Activated naive CD4-positive, alpha-beta T cell treated with anti-CD3 and anti-CD28 coated beads for 36 hours (primary cell): ENCODE measurements at regions not wholly inside any gene's neighbourhood (a gene's known extent, or its start where the extent isn't known, plus 50 kb on each side); places are given as distances from the start of the nearest gene placed in this dataset.

Experiments used
- CTCF ChIA-PET: fragments of 350-600 bp; sonication (Branson Sonifier 250); formaldehyde crosslinking; loops from one replicate; lab custom pipeline; 2021; ENCODE audit warnings: antibody characterized with exemption; lab: Charles Lee
- DNase-seq: peaks from one replicate; pipeline ENCODE4 v3.0.0-alpha.2; 2020
- H3K27ac Mint-ChIP-seq: one replicate; pipeline ENCODE4 v1.8.0; 2021; ENCODE audit warnings: mild to moderate bottlenecking, mixed read lengths
- H3K27me3 Mint-ChIP-seq: one replicate; pipeline ENCODE4 v1.8.0; 2021; ENCODE audit warnings: low read depth, mixed read lengths
- H3K36me3 Mint-ChIP-seq: one replicate; pipeline ENCODE4 v1.8.0; 2021; ENCODE audit warnings: low read depth, mixed read lengths
- H3K4me1 Mint-ChIP-seq: one replicate; pipeline ENCODE4 v1.8.0; 2021; ENCODE audit warnings: low read depth, mixed read lengths
- H3K4me3 Mint-ChIP-seq: one replicate; pipeline ENCODE4 v1.8.0; 2021; ENCODE audit warnings: mild to moderate bottlenecking, moderate library complexity, mixed read lengths
- H3K9me3 Mint-ChIP-seq: one replicate; pipeline ENCODE4 v1.8.0; 2021; ENCODE audit warnings: mixed read lengths
- intact Hi-C: fragments of 100-400 bp; cut with micrococcal nuclease; formaldehyde crosslinking; loops from one replicate; pipeline ENCODE4 v1.15.1; 2023

GRCh38 chr4:163273922-163274321, 58.5 kb downstream of the NPY1R start:
- CTCF ChIA-PET = no interaction called here
- H3K36me3 Mint-ChIP-seq = no peaks in the 10 kb centered on the region
- no peak overlapping the region for H3K4me3 Mint-ChIP-seq
- H3K27me3 Mint-ChIP-seq = peaks cover 3% of the 10 kb centered on the region
- no peaks in the 10 kb centered on the region for H3K9me3 Mint-ChIP-seq
- intact Hi-C loops = no loop called here
- H3K4me1 Mint-ChIP-seq = no peaks in the 10 kb centered on the region
- no peak overlapping the region for H3K27ac Mint-ChIP-seq
- DNase-seq = no peak

- intact Hi-C loops = no loop called here
- H3K4me1 Mint-ChIP-seq = no peaks in the 10 kb centered on the region
- no peaks in the 10 kb centered on the region for H3K9me3 Mint-ChIP-seq
- peaks cover 3% of the 10 kb centered on the region for H3K27me3 Mint-ChIP-seq
- H3K27ac Mint-ChIP-seq = no peak overlapping the region
- no peaks in the 10 kb centered on the region for H3K36me3 Mint-ChIP-seq
- CTCF ChIA-PET = no interaction called here
- no peak for DNase-seq
- no peak overlapping the region for H3K4me3 Mint-ChIP-seq
Measured at GRCh38 chr4:163273203-163273602, 59.2 kb downstream of the NPY1R start.

GRCh38 chr4:163271555-163272127, 60.8 kb downstream of the NPY1R start:
- Mint-ChIP-seq H3K4me1 (no peaks in the 10 kb centered on the region), H3K4me3 (no peak overlapping the region), H3K36me3 (no peaks in the 10 kb centered on the region), H3K27ac (no peak overlapping the region), H3K27me3 (peaks cover 3% of the 10 kb centered on the region), H3K9me3 (no peaks in the 10 kb centered on the region)
- DNase-seq = no peak
- CTCF ChIA-PET = no interaction called here
- intact Hi-C loops = no loop called here

GRCh38 chr4:163269869-163270268, 62.5 kb downstream of the NPY1R start:
- Mint-ChIP-seq H3K27ac (no peak overlapping the region), H3K27me3 (peaks cover 3% of the 10 kb centered on the region)

GRCh38 chr4:163269166-163269565, 63.2 kb downstream of the NPY1R start:
- Mint-ChIP-seq H3K27me3 (peaks cover 3% of the 10 kb centered on the region), H3K4me3 (no peak overlapping the region), H3K9me3 (no peaks in the 10 kb centered on the region), H3K27ac (no peak overlapping the region), H3K36me3 (no peaks in the 10 kb centered on the region), H3K4me1 (no peaks in the 10 kb centered on the region)
- intact Hi-C loops = no loop called here
- CTCF ChIA-PET = no interaction called here
- no peak for DNase-seq

More at GRCh38 chr4:163269869-163270268, 62.5 kb downstream of the NPY1R start:
- CTCF ChIA-PET = interaction anchor here (1.1 kb wide), 1 partner anchor 10 kb away, joined by 3 read pairs; no protein-coding TSS in a partner anchor
- H3K4me1 Mint-ChIP-seq = no peaks in the 10 kb centered on the region
- H3K9me3 Mint-ChIP-seq = no peaks in the 10 kb centered on the region
- intact Hi-C loops = no loop called here
- DNase-seq = no peak
- no peak overlapping the region for H3K4me3 Mint-ChIP-seq
- no peaks in the 10 kb centered on the region for H3K36me3 Mint-ChIP-seq

GRCh38 chr4:163264934-163265333, 67.5 kb downstream of the NPY1R start:
- Mint-ChIP-seq H3K36me3 (no peaks in the 10 kb centered on the region), H3K9me3 (no peaks in the 10 kb centered on the region), H3K27ac (no peak overlapping the region), H3K4me3 (no peak overlapping the region), H3K27me3 (peaks cover 6% of the 10 kb centered on the region), H3K4me1 (no peaks in the 10 kb centered on the region)
- CTCF ChIA-PET = no interaction called here
- no peak for DNase-seq
- intact Hi-C loops = no loop called here

GRCh38 chr4:163263606-163264005, 68.8 kb downstream of the NPY1R start:
- DNase-seq = no peak
- Mint-ChIP-seq H3K36me3 (no peaks in the 10 kb centered on the region), H3K27ac (no peak overlapping the region), H3K4me1 (no peaks in the 10 kb centered on the region), H3K4me3 (no peak overlapping the region), H3K27me3 (peaks cover 5% of the 10 kb centered on the region), H3K9me3 (no peaks in the 10 kb centered on the region)
- intact Hi-C loops = no loop called here
- CTCF ChIA-PET = no interaction called here

- Mint-ChIP-seq H3K27me3 (peaks cover 9% of the 10 kb centered on the region), H3K4me3 (no peak overlapping the region), H3K4me1 (no peaks in the 10 kb centered on the region), H3K27ac (no peak overlapping the region), H3K36me3 (no peaks in the 10 kb centered on the region), H3K9me3 (no peaks in the 10 kb centered on the region)
- no peak for DNase-seq
- intact Hi-C loops = no loop called here
- CTCF ChIA-PET = no interaction called here
Measured at GRCh38 chr4:163256680-163257343, 75.6 kb downstream of the NPY1R start.

GRCh38 chr4:163251204-163251603, 81.2 kb downstream of the NPY1R start:
- Mint-ChIP-seq H3K4me3 (no peak overlapping the region), H3K36me3 (no peaks in the 10 kb centered on the region), H3K27me3 (peaks cover 10% of the 10 kb centered on the region), H3K4me1 (no peaks in the 10 kb centered on the region), H3K27ac (no peak overlapping the region), H3K9me3 (peaks cover 2% of the 10 kb centered on the region)
- intact Hi-C loops = no loop called here
- CTCF ChIA-PET = no interaction called here
- DNase-seq = no peak

- H3K4me3 Mint-ChIP-seq = no peak overlapping the region
- CTCF ChIA-PET = no interaction called here
- no peaks in the 10 kb centered on the region for H3K36me3 Mint-ChIP-seq
- H3K9me3 Mint-ChIP-seq = peaks cover 2% of the 10 kb centered on the region
- no peaks in the 10 kb centered on the region for H3K4me1 Mint-ChIP-seq
- H3K27ac Mint-ChIP-seq = no peak overlapping the region
- DNase-seq = no peak
- intact Hi-C loops = loop anchor here (10.0 kb wide), 1 partner anchor 296 kb away; no protein-coding TSS in a partner anchor
- peaks cover 23% of the 10 kb centered on the region for H3K27me3 Mint-ChIP-seq
Measured at GRCh38 chr4:163249042-163249441, 82.4 kb upstream of the NAF1 start.

- no peak for DNase-seq
- peaks cover 2% of the 10 kb centered on the region for H3K9me3 Mint-ChIP-seq
- peaks cover 25% of the 10 kb centered on the region for H3K27me3 Mint-ChIP-seq
- no peak overlapping the region for H3K4me3 Mint-ChIP-seq
- peaks cover 2% of the 10 kb centered on the region for H3K4me1 Mint-ChIP-seq
- H3K36me3 Mint-ChIP-seq = no peaks in the 10 kb centered on the region
- CTCF ChIA-PET = no interaction called here
- intact Hi-C loops = loop anchor here (10.0 kb wide), 1 partner anchor 300 kb away; no protein-coding TSS in a partner anchor
- H3K27ac Mint-ChIP-seq = no peak overlapping the region
Measured at GRCh38 chr4:163245044-163245728, 78.5 kb upstream of the NAF1 start.

GRCh38 chr4:163243297-163243981, 76.7 kb upstream of the NAF1 start:
- H3K36me3 Mint-ChIP-seq = no peaks in the 10 kb centered on the region
- no peak overlapping the region for H3K27ac Mint-ChIP-seq
- no peak overlapping the region for H3K4me3 Mint-ChIP-seq
- no peak for DNase-seq
- H3K27me3 Mint-ChIP-seq = peaks cover 27% of the 10 kb centered on the region
- CTCF ChIA-PET = interaction anchor here (0.8 kb wide), 1 partner anchor 90 kb away, joined by 3 read pairs; no protein-coding TSS in a partner anchor
- intact Hi-C loops = loop anchor here (10.0 kb wide), 1 partner anchor 301 kb away; no protein-coding TSS in a partner anchor
- peaks cover 2% of the 10 kb centered on the region for H3K4me1 Mint-ChIP-seq
- no peaks in the 10 kb centered on the region for H3K9me3 Mint-ChIP-seq
